ENCODE measurements at regions not wholly inside any gene's neighbourhood (a gene's known extent, or its start where the extent isn't known, plus 50 kb on each side); places are given as distances from the start of the nearest gene placed in this dataset.

GRCh38 chr4:8773124-8773931, 98.3 kb downstream of the HMX1 start:
- DNase-seq (ENCODE audit: low spot score), result no peak

- DNase-seq (ENCODE audit: low spot score), result no peak
Observed at GRCh38 chr4:8772499-8773123, 99.0 kb downstream of the HMX1 start.

- DNase-seq (ENCODE audit: low spot score), result no peak
Observed at GRCh38 chr4:8771666-8772065, 100.0 kb downstream of the HMX1 start.

DNA sequence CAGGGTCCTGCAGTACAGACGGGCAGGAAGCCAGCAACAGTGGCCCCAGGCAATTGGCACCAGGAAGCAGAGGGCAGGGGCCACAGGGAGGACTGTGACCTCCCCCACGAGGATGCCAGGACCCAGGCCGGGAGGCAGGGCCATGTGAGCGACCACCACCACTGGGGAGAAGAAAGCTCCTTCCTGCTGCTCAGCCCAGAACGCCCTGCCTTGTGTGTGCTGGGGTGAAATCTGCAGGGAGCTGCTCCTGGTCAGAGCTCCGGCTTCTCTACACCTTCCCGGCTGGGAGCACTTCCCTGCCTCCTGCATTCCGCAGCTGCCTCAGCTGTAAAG, 100.4 kb downstream of the HMX1 start:
- DNase-seq (ENCODE audit: low spot score), result no peak

DNA sequence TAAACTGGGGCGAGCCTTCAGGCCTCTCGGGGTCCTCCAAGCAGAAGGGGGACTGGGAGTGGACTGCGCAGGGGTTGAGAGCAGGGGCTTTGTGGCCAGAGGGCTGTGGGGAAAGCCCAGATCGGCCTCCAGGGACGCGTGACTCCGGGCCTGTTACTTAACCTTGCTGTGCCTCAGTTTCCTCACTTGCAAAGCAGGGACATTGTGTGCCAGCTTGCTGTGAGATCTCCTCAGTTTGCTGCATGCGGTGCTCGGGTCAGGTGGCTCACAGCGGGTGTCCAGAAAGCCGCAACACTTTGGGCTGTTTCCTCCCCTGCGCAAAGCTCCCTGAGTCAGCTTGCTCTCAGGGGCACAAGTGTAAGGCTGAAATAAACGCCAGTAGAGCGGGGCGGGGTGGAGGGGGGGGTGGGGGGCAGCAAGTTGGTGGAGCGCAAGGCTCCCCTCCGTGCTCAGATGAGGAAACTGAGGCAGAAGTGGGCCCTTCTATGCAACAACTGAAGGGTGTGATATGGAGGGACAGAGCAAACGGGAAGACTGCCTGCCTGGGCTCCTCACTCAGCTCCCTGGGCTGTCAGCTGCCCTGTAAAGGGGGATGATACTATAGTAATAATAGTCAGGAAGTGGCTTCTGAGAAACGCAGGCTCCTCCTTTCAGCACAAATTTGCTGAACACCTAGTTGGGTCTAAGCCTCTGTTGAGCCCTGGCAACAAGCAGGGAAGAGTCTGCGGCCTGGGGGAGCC, 101.0 kb downstream of the HMX1 start:
- no peak for DNase-seq (ENCODE audit: low spot score)

DNA sequence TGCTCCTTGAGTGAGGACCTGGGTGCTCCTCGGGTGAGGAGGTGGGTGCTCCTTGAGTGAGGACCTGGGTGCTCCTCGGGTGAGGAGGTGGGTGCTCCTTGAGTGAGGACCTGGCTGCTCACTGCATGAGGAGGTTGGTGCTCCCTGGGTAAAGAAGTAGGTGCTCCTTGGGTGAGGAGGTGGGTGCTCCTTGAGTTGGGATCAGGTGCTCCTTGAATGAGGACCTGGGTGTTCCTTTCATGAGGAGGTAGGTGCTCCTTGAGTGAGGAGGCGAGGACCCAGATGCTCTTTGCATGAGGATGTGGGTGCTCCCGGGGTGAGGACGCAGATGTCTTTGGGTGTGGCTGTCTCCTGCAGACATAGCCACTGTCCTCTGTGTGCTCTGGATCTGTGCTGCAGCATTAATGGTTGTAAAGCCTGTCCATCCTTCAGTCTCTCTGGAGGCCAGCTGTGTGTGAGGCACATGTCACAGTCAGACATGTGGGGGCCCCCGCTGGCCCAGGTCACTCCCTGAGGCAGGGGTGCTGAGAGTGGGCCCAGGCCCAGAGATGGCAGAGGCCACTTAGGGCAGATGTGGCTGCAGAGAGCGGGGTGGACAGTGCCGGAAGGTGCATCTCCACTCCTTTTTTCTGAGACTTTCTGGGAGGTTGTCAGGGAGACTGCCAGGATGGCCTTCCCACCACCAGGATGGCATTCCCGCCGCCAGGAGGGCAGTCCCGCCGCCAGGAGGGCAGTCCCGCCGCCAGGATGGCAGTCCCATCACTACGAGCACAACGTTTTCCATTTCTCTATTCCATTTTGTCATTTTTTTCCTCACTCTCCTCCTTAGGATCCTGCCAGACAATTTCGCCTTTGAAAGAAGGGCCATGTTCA, 101.8 kb downstream of the HMX1 start:
- no peak for DNase-seq (ENCODE audit: low spot score)

- no peak for DNase-seq (ENCODE audit: low spot score)
Observed at GRCh38 chr4:8768357-8768999, 103.2 kb downstream of the HMX1 start.

DNA sequence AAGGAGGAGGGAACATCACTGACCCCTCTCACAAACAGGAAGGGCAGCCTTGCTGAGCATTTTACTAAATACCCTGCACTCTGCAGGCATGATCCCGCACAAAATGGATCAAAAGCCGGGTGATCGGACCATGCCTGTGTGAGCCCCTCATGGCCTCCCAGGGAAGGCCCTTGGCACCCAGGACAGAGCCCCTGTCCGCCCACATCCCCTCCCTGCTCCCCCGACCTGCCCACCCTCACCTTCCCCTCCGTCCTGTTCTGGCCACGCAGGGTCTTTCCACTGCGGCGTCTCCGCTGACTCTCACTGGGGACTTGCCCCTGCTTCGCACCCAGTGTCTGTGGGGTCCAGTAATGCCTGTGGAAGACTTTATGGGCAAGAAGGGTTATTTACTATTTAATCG, 105.0 kb downstream of the HMX1 start:
- DNase-seq (ENCODE audit: low spot score), result no peak

DNA sequence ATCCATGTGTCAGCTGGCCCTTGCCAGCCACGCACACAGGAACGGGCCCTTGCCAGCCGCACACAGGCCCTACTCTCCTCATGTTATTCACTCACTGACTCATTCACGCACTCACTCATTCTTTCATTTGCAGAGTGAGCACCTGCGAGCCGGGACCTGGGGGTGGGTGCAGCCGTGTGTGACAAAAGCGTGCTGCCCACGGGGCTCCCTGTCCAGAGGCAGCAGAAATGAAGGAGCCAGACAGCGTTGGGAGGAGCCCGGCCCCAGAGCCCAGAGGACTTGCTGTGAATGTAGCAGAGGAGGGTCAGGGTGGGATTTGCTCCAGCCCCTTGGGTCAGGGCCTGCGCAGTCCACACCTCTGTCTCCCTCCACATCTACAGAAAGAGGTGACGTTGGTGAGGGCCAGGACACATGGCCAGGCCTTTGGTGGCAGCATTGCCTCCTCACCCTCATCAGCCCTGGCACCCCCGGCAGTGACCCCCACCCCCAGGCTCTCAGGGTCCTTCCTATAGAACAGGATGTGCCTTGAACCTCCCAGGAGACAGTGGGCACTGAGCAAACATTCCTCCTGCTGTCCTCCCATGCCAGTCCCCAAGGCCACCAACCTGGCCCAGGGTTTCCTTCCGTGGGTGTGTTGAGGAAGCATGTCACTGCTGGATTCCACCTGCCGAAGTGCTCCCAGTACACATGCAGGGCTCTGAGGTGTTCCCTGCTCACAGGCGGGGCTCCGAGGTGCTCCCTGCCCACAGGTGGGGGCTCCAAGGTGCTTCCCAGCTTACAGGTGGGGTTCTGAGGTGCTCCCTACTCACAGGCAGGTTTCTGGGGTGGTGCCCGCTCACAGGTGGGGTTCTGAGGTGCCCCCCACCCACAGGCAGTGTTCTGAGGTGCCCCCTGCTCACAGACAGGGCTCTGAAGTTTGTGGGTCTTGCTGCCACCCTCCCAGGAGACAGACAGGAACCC, 105.7 kb downstream of the HMX1 start:
- DNase-seq (ENCODE audit: low spot score), result no peak

- DNase-seq (ENCODE audit: low spot score), result no peak
Observed at GRCh38 chr4:8765084-8765483, 106.6 kb downstream of the HMX1 start.

GRCh38 chr4:8763966-8764901, 107.4 kb downstream of the HMX1 start:
- no peak for DNase-seq (ENCODE audit: low spot score)

DNA sequence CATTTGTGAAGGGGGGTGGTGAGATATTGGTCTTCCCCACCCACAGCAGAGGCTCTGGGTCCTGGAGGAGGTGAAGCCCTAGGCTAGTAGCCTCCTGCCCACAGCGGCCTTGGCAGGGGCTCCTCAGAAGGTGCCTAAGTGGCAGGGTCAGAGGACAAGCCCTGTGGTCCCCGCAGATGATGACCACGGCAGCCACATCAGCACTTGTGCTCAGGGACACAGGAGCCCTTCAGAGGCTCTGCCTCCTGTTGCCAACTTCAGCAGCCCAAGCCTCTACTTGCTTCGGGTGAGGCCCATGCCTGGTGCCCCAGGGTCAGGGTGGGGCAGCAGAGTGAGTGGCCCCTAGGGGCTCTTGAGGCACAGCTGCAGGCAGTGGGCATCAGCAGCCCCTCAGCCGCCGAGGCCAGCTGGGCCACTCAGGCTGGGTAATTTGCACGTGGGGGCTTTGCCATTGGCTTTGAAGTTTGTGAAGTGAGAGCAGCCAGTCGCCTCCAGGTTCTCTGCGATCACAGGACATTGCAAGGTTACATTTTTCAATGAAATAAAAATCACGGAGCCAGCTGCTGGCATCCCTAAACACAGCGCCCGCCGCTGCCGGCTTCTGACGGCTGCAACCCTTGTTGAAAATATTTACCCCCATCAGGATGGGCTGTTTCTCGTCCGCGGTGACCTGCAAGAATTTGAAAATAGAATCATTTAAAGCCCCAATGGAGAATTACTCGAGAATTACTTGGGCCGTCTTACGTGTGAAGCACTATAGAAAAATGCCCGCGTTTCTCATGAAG, 108.5 kb downstream of the HMX1 start:
- no peak for DNase-seq (ENCODE audit: low spot score)

GRCh38 chr4:8762356-8762755, 109.3 kb downstream of the HMX1 start:
- no peak for DNase-seq (ENCODE audit: low spot score)

- DNase-seq (ENCODE audit: low spot score), result no peak
Observed at GRCh38 chr4:8761824-8762205, 109.8 kb downstream of the HMX1 start.

DNA sequence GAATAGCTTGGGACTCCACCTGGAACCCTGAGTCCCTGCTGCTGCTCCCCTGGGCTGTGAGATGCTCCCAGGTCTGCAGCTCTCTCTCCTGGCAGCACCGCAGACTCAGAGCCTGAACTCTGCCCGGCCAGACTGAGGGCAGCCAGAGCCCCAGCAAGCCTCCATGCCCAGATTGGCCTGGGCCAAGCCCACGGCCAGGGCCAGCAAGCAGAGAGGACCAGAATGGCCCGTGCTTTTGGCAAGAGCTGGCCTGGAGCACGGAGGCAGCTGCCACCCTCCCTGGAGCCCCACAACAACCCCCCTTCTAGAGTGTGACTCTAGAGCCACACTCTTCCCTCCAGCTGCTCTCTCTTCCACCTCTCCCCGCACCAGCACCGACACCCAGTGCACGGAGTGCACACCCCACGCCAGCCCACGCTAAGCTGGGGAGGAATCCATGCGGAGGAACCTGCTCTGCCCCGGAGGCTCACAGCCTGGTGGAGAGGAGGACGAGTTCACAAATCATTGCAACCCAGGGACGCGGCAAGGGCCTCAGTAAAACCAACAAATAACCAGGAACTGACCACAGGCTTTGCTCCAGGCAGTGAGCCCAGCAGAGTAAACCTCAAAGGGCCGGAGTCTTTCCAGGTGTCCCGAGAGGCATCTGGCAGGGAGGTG, 110.3 kb downstream of the HMX1 start:
- no peak for DNase-seq (ENCODE audit: low spot score)

- DNase-seq (ENCODE audit: low spot score), result no peak
Observed at GRCh38 chr4:8760561-8760960, 111.1 kb downstream of the HMX1 start.

DNA sequence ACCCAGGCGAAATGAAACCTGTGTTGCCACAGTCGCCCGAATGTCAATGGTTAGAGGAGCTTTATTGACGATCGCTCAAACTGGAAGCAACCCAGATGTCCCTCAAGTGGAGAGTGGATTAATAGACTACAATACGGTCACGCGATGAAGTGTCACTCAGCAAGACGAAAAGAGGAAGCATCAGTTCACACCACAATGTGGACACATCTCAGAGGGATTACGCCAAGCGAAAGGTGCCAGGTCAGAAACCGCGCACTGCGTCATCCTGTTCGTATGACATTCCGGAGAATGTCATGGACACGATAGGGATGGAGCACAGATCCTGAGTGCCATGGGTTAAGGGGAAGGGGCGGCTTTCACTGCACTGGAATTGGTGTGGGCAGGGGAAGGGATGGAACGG, 111.7 kb downstream of the HMX1 start:
- DNase-seq (ENCODE audit: low spot score), result no peak

DNA sequence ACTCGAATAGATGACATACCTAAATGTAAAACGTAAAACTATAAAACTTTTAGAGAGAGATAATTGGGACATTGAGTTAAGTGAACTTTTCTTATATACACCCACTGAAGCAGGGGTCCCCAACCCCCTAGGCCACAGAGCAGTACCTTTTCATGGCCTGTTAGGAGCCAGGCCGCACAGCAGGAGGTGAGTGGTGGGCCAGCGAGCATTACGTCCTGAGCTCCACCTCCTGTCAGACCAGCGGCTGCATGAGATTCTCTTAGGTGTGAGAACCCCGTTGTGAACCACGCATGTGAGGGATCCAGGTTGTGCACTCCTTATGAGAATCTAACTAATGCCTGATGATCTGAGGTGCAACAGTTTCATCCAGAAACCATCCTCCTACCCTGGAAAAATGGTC, 114.8 kb downstream of the HMX1 start:
- DNase-seq (ENCODE audit: low spot score), result no peak

Data from ecto neural progenitor cell (in vitro differentiated cells).